ENCODE measurements at regions not wholly inside any gene's neighbourhood (a gene's known extent, or its start where the extent isn't known, plus 50 kb on each side); places are given as distances from the start of the nearest gene placed in this dataset.

GRCh38 chr9:86893811-86894490, 53.4 kb downstream of the GAS1 start:
- DNase-seq: no peak
- Mint-ChIP-seq H3K27me3 (ENCODE audit: low read depth, poor library complexity) (no peaks in the 10 kb centered on the region), H3K4me3 (no peak overlapping the region), H3K36me3 (ENCODE audit: low read depth) (no peaks in the 10 kb centered on the region), H3K4me1 (peaks cover 36% of the 10 kb centered on the region), H3K9me3 (no peaks in the 10 kb centered on the region), H3K27ac (peak overlapping the region; percentile 85)
- TF ChIP-seq, protein P1, sequence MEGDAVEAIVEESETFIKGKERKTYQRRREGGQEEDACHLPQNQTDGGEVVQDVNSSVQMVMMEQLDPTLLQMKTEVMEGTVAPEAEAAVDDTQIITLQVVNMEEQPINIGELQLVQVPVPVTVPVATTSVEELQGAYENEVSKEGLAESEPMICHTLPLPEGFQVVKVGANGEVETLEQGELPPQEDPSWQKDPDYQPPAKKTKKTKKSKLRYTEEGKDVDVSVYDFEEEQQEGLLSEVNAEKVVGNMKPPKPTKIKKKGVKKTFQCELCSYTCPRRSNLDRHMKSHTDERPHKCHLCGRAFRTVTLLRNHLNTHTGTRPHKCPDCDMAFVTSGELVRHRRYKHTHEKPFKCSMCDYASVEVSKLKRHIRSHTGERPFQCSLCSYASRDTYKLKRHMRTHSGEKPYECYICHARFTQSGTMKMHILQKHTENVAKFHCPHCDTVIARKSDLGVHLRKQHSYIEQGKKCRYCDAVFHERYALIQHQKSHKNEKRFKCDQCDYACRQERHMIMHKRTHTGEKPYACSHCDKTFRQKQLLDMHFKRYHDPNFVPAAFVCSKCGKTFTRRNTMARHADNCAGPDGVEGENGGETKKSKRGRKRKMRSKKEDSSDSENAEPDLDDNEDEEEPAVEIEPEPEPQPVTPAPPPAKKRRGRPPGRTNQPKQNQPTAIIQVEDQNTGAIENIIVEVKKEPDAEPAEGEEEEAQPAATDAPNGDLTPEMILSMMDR (IDR thresholded peaks at IDR 0.05): no peak

DNA sequence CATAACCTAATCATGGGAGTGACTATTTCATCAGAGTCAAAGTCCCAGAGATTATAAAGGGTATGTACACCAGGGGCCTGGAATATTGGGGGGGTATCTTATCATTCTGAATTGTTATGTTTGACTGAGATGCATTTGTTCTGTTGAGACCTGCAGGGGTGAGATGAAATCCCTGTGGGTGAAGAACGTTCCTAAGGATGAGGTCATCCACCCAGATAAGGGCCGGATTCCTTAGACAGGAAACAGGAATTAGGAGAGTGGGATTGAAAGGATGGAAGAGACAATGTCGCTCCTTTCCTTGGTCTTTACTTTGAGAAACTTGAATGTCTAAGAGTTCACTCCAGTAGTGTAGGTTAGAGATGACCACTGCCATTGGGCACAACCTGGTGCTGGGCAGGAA, 54.7 kb downstream of the GAS1 start:
- H3K4me3 Mint-ChIP-seq: no peak overlapping the region
- no peak for DNase-seq
- H3K4me1 Mint-ChIP-seq: peaks cover 29% of the 10 kb centered on the region
- no peaks in the 10 kb centered on the region for H3K36me3 Mint-ChIP-seq (ENCODE audit: low read depth)
- no peaks in the 10 kb centered on the region for H3K9me3 Mint-ChIP-seq
- no peaks in the 10 kb centered on the region for H3K27me3 Mint-ChIP-seq (ENCODE audit: low read depth, poor library complexity)
- TF ChIP-seq, protein P1 (IDR thresholded peaks at IDR 0.05): no peak
- H3K27ac Mint-ChIP-seq: no peak overlapping the region

- Mint-ChIP-seq H3K4me3 (no peak overlapping the region), H3K36me3 (ENCODE audit: low read depth) (no peaks in the 10 kb centered on the region), H3K27me3 (ENCODE audit: low read depth, poor library complexity) (no peaks in the 10 kb centered on the region), H3K4me1 (peaks cover 26% of the 10 kb centered on the region), H3K9me3 (no peaks in the 10 kb centered on the region), H3K27ac (no peak overlapping the region)
- no peak for DNase-seq
- TF ChIP-seq, protein P1 (IDR thresholded peaks at IDR 0.05): no peak
Measured at GRCh38 chr9:86891886-86892437, 55.3 kb downstream of the GAS1 start.

- Mint-ChIP-seq H3K9me3 (peaks cover 3% of the 10 kb centered on the region), H3K36me3 (ENCODE audit: low read depth) (no peaks in the 10 kb centered on the region), H3K27ac (no peak overlapping the region), H3K4me3 (no peak overlapping the region), H3K4me1 (peaks cover 32% of the 10 kb centered on the region), H3K27me3 (ENCODE audit: low read depth, poor library complexity) (peaks cover 4% of the 10 kb centered on the region)
- no peak for DNase-seq
- TF ChIP-seq, protein P1 (IDR thresholded peaks at IDR 0.05): no peak
Measured at GRCh38 chr9:86891091-86891490, 56.2 kb downstream of the GAS1 start.

DNA sequence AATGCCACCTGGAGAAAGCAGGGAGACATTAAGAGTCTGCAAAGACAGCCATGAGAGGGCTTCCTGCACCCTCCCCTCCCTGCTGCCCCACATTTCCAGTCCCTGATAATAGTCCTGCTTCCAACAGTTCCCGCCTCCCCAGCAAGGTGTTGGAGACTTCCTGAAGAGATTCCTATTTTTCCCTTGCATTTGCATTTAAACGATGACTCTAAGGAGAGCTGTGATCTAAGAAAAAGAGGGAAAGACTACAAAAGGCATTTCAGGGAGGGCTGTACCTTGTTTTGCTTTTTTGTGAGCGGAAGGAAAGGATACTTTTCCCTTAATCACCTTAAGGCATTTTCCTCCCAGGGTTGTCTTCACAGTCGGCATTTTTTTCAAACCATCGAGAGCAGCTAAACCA, 62.1 kb downstream of the GAS1 start:
- Mint-ChIP-seq H3K4me3 (no peak overlapping the region), H3K27me3 (ENCODE audit: low read depth, poor library complexity) (peaks cover 4% of the 10 kb centered on the region), H3K36me3 (ENCODE audit: low read depth) (no peaks in the 10 kb centered on the region), H3K9me3 (peaks cover 3% of the 10 kb centered on the region), H3K27ac (no peak overlapping the region), H3K4me1 (peaks cover 50% of the 10 kb centered on the region)
- DNase-seq: no peak
- TF ChIP-seq, protein P1 (IDR thresholded peaks at IDR 0.05): no peak

All from nephron progenitor cell (in vitro differentiated cells).